ENCODE measurements at regions not wholly inside any gene's neighbourhood (a gene's known extent, or its start where the extent isn't known, plus 50 kb on each side); places are given as distances from the start of the nearest gene placed in this dataset.

GRCh38 chr4:154137320-154137905 lies 348.5 kb upstream of the SFRP2 start:
- TF ChIP-seq EZH2 (IDR thresholded peaks at IDR 0.05; ENCODE audit: low read length, unreplicated experiment): no peak
- TF ChIP-seq, protein P1, sequence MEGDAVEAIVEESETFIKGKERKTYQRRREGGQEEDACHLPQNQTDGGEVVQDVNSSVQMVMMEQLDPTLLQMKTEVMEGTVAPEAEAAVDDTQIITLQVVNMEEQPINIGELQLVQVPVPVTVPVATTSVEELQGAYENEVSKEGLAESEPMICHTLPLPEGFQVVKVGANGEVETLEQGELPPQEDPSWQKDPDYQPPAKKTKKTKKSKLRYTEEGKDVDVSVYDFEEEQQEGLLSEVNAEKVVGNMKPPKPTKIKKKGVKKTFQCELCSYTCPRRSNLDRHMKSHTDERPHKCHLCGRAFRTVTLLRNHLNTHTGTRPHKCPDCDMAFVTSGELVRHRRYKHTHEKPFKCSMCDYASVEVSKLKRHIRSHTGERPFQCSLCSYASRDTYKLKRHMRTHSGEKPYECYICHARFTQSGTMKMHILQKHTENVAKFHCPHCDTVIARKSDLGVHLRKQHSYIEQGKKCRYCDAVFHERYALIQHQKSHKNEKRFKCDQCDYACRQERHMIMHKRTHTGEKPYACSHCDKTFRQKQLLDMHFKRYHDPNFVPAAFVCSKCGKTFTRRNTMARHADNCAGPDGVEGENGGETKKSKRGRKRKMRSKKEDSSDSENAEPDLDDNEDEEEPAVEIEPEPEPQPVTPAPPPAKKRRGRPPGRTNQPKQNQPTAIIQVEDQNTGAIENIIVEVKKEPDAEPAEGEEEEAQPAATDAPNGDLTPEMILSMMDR (conservative IDR thresholded peaks at IDR 0.05; ENCODE audit: low read depth, low read length): no peak
- no peak for TF ChIP-seq EZH2phosphoT487 (IDR thresholded peaks at IDR 0.05; ENCODE audit: borderline replicate concordance, low read length)
- DNase-seq (no peak), ATAC-seq (no peak)
- no peaks in the 10 kb centered on the region for H3K9me2 ChIP-seq (replicated peaks; ENCODE audit: low read length)
- no peaks in the 10 kb centered on the region for H3F3A ChIP-seq (ENCODE audit: low read length, unreplicated experiment)
- H3K27me3 ChIP-seq (ENCODE audit: low read length): peaks cover 50% of the 10 kb centered on the region
- no peaks in the 10 kb centered on the region for H3K4me1 ChIP-seq (ENCODE audit: insufficient read depth, low read length)
- BruUV-seq (replicated peaks): no TSS peak
- no peak overlapping the region for H2AFZ ChIP-seq (ENCODE audit: low read length)
- H3K4me3 ChIP-seq (ENCODE audit: low read length): no peak overlapping the region
- intact Hi-C loops (cut with micrococcal nuclease): no loop called here
- CTCF ChIA-PET: no interaction called here
- POLR2A ChIA-PET (ENCODE audit: unreplicated experiment): no interaction called here
- H3K9ac ChIP-seq (ENCODE audit: low read length): no peak overlapping the region
- no peak overlapping the region for H3K4me2 ChIP-seq (ENCODE audit: low read length)
- H3K27ac ChIP-seq (ENCODE audit: low read length): no peak overlapping the region
- H3K9me3 ChIP-seq (ENCODE audit: low read length): no peaks in the 10 kb centered on the region
- no peaks in the 10 kb centered on the region for H4K20me1 ChIP-seq (ENCODE audit: low read length)
- no peaks in the 10 kb centered on the region for H3K36me3 ChIP-seq (ENCODE audit: low read depth, low read length)
- H3K79me2 ChIP-seq (ENCODE audit: low read length): no peaks in the 10 kb centered on the region

DNA sequence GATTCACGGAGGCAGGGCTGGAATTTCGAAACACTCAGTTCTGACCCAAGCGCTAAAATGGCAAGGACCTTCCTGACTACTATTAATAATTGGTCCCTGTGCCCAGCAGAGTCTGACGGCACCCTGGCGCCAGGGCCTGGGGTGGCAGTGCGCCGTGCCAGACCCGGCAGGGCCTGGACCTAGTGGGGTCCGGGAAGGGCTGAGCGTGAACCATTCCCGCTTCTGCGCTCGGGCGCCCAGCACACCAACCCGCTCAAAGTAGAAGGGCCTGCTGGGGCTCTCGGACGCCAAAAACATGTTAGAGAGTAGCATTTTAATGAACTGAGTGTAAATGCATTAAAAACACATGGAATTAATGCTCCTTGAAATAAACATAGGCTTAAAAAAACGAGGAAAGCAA lies 346.7 kb upstream of the SFRP2 start:
- peaks cover 50% of the 10 kb centered on the region for H3K27me3 ChIP-seq (ENCODE audit: low read length)
- no peak overlapping the region for H2AFZ ChIP-seq (ENCODE audit: low read length)
- no peaks in the 10 kb centered on the region for H3K36me3 ChIP-seq (ENCODE audit: low read depth, low read length)
- H4K20me1 ChIP-seq (ENCODE audit: low read length): no peaks in the 10 kb centered on the region
- H3K4me2 ChIP-seq (ENCODE audit: low read length): no peak overlapping the region
- no peak for DNase-seq
- no peaks in the 10 kb centered on the region for H3K9me2 ChIP-seq (replicated peaks; ENCODE audit: low read length)
- no peaks in the 10 kb centered on the region for H3K9me3 ChIP-seq (ENCODE audit: low read length)
- TF ChIP-seq, protein P1 (conservative IDR thresholded peaks at IDR 0.05; ENCODE audit: low read depth, low read length): no peak
- no peak for TF ChIP-seq EZH2phosphoT487 (IDR thresholded peaks at IDR 0.05; ENCODE audit: borderline replicate concordance, low read length)
- TF ChIP-seq EZH2 (IDR thresholded peaks at IDR 0.05; ENCODE audit: low read length, unreplicated experiment): no peak
- H3K79me2 ChIP-seq (ENCODE audit: low read length): no peaks in the 10 kb centered on the region
- no peak overlapping the region for H3K9ac ChIP-seq (ENCODE audit: low read length)
- H3K4me3 ChIP-seq (ENCODE audit: low read length): no peak overlapping the region
- H3K27ac ChIP-seq (ENCODE audit: low read length): no peak overlapping the region
- no peak for ATAC-seq
- no peaks in the 10 kb centered on the region for H3F3A ChIP-seq (ENCODE audit: low read length, unreplicated experiment)
- CTCF ChIA-PET: no interaction called here
- intact Hi-C loops (cut with micrococcal nuclease): no loop called here
- POLR2A ChIA-PET (ENCODE audit: unreplicated experiment): no interaction called here
- H3K4me1 ChIP-seq (ENCODE audit: insufficient read depth, low read length): no peaks in the 10 kb centered on the region
- BruUV-seq (replicated peaks): no TSS peak

- Histone ChIP-seq H3K4me1 (ENCODE audit: insufficient read depth, low read length) (no peaks in the 10 kb centered on the region), H3K4me2 (ENCODE audit: low read length) (no peak overlapping the region), H3K4me3 (ENCODE audit: low read length) (no peak overlapping the region), H4K20me1 (ENCODE audit: low read length) (no peaks in the 10 kb centered on the region), H3K9me3 (ENCODE audit: low read length) (no peaks in the 10 kb centered on the region), H3F3A (ENCODE audit: low read length, unreplicated experiment) (no peaks in the 10 kb centered on the region), H3K36me3 (ENCODE audit: low read depth, low read length) (no peaks in the 10 kb centered on the region), H3K79me2 (ENCODE audit: low read length) (no peaks in the 10 kb centered on the region), H3K9ac (ENCODE audit: low read length) (no peak overlapping the region), H2AFZ (ENCODE audit: low read length) (no peak overlapping the region), H3K27me3 (ENCODE audit: low read length) (peaks cover 42% of the 10 kb centered on the region), H3K27ac (ENCODE audit: low read length) (no peak overlapping the region), H3K9me2 (replicated peaks; ENCODE audit: low read length) (no peaks in the 10 kb centered on the region)
- DNase-seq (no peak), ATAC-seq (no peak)
- TF ChIP-seq, protein P1 (conservative IDR thresholded peaks at IDR 0.05; ENCODE audit: low read depth, low read length): no peak
- TF ChIP-seq EZH2 (IDR thresholded peaks at IDR 0.05; ENCODE audit: low read length, unreplicated experiment): no peak
- TF ChIP-seq EZH2phosphoT487 (IDR thresholded peaks at IDR 0.05; ENCODE audit: borderline replicate concordance, low read length): no peak
- no TSS peak for BruUV-seq (replicated peaks)
- POLR2A ChIA-PET (ENCODE audit: unreplicated experiment): no interaction called here
- intact Hi-C loops (cut with micrococcal nuclease): no loop called here
- CTCF ChIA-PET: no interaction called here
These were observed 343.5 kb upstream of the SFRP2 start for GRCh38 chr4:154132406-154132805.
